ENCODE measurements at regions not wholly inside any gene's neighbourhood (a gene's known extent, or its start where the extent isn't known, plus 50 kb on each side); places are given as distances from the start of the nearest gene placed in this dataset.

GRCh38 chr3:72353236-72354128, 494.8 kb downstream of the SHQ1 start:
- DNase-seq = no peak

DNA sequence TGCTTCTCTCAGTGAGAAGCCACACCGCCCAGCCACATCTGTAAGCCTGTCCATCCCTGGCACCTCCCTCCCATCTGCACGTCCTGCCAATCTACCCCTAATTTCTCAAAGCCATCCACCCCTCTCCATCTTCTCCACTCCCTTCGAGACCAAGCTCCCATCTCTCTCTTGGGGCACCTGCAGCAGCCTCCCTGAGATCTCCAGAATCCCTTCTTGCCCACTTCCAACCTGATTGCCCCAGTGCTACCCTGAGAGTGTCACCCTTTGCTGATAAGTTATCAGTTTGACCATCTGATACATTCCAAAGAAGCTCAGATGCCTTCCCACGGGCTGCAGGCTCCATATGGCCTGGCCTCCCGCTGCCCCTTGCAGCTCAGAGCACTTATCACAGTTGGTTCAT, 496.1 kb downstream of the SHQ1 start:
- no peak for DNase-seq

DNA sequence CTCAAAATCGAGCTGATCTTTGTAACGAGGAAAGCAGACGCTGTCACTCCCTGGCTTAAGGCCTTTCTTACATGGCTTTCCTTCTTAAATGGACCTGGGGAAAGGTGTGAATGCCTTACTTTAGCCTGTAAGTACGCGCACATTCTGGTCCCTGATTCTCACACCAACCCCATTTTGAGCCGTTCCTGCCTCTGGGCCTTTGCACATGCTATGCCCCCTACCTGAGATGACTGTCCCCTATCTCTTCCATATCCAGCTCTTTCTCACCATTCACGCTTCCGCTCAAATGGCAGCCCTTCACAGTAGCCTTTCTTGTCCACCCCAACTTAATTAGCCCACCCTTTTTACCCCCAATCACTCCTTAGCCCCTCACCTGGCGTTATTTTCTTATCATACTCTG, 496.7 kb downstream of the SHQ1 start:
- no peak for DNase-seq

DNA sequence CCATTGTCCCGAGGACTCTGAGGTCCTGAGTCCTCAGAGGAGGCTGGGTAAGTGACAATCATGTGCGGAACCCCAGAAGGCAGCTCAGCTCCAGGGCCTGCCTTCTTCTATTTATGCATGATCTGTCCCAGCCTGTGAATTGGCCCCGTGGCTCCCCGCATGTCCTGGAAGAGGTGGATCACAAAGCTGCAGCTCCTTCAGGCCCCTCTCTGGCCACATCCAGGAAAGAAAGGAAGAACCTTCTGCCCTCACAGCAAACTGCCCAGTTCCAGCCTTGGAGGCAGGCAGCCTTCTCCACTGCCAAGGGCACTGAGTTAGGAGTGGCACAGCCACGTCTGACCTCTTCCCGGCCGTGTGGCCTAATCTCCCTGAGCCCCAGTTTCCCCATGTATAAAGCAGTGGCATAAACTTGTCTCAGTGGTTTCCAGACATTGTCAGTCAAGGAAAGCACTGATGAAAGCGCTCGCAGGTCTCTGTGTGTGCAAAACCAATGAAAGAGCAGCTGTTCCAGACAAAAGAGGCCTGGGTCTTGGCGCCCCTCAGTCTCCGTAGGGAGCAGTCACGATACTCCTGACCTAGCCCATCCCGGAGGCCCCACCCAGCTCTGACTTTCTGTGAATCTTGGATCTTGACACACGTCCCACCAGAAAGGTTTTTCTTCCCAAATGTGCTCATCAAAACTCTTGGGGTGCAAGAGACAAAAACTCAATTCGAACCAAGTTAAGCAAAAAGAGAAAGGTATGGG, 497.3 kb downstream of the SHQ1 start:
- DNase-seq = no peak

DNA sequence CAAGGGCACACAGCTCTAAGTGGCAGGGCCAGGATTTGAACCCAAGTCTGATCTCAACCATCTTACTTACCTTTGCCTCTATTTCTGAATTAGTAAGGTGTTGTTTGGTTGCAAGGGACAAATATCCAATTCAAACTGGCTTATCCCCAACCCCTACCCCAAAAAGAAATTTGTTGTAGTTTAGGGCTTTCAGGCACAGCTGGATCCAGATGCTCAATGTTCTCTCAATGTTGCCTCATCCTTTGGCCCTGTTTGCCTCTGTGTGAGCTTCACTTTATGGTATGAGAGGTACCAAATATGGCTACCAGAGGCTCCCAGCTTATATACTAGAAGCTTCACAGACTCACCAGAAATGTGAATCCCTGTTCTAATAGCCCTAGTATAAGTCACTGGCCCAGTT, 499.9 kb downstream of the SHQ1 start:
- no peak for DNase-seq

GRCh38 chr3:72347819-72348319, 500.4 kb downstream of the SHQ1 start:
- DNase-seq = no peak

DNA sequence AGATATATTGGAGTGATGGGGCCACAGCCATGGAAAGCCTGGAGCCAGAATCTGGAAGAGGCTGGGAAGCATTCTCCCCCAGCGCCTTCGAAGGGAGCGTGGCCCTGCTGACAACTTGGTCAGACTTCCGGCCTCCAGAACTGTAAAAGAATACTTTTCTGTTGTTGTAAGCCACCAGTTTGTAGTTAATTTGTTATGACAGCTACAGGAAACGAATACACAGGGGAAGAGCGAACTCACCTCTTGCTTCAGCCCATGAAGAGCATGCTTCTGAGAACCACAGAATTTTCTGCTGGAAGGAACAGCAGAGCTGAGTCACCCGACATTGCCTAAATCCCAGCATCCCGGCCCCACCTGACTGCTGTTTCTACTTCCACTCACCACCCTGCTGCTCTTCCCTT, 501.7 kb downstream of the SHQ1 start:
- DNase-seq = no peak

GRCh38 chr3:72345980-72346379, 502.3 kb downstream of the SHQ1 start:
- no peak for DNase-seq

DNA sequence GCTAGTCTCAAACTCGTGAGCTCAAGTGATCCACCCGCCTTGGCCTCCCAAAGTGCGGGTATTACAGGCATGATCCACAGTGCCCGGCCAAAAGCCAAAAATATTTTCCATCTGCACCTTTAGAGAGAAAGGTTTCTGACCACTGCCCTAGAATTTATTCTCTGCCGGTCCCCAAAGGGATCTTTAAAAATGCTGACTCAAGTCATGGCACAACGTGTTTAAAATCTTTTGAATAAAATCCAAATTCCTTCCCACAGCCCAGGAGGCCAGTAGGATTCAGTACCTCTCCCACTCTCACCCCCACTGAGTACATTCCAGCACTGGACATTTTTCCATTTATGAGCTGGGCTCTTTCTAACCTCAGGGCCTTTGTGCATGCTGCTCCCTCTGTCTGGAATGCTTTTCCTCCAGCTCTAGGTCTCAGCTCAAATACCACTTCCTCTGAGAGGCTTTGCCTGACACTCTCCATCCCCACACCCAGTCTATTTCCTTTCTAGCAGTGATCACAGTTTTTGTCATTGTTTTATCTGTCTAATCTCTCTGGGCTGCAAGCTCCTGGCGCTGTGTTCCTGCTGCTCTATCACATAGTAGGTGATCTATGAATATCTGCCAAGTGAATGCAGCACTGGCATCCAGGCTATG, 502.9 kb downstream of the SHQ1 start:
- DNase-seq = no peak

DNA sequence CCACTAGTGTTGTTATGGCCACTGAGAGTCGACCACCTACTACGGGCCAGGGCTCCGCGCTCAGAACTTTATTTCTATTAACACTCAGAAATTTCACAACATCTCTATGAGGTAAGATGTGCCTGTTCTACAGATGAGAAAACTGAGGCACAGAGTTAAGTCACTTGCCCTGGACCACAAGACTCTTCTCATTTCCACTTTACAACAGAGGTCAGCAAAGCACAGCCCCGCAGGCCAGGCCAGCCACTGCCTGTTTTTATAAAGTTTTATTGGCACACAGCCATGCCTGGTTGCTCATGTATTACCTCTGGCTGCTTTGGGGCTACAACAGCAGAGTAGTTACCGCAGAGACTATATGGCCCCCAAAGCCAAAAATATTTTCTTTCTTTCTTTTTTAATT, 503.6 kb downstream of the SHQ1 start:
- DNase-seq = no peak

GRCh38 chr3:72344236-72344635, 504.0 kb downstream of the SHQ1 start:
- DNase-seq = no peak

GRCh38 chr3:72343078-72343477, 505.2 kb downstream of the SHQ1 start:
- no peak for DNase-seq

GRCh38 chr3:72342450-72342849, 505.8 kb downstream of the SHQ1 start:
- no peak for DNase-seq

- no peak for DNase-seq
Observed at GRCh38 chr3:72341920-72342319, 506.3 kb downstream of the SHQ1 start.

DNA sequence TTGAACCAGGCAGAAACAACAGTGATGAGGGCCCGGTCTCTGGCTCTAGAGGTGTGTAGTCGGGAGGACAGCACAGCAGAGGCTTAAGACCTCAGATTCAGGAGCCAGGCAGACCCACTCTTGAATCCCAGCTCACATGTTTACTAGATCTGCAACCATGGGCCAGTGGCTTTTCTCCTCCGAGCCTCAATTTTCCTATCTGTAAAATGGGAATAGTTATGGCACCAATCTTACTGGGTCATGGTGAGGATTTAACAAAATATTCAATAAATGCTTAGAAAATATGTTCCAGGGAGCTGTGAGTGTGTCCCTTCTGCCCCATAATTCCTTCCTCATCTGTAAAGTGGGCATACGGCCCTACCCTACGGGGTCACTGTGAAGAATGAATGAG, 506.9 kb downstream of the SHQ1 start:
- DNase-seq = no peak

GRCh38 chr3:72340476-72341379, 507.5 kb downstream of the SHQ1 start:
- DNase-seq = no peak

DNA sequence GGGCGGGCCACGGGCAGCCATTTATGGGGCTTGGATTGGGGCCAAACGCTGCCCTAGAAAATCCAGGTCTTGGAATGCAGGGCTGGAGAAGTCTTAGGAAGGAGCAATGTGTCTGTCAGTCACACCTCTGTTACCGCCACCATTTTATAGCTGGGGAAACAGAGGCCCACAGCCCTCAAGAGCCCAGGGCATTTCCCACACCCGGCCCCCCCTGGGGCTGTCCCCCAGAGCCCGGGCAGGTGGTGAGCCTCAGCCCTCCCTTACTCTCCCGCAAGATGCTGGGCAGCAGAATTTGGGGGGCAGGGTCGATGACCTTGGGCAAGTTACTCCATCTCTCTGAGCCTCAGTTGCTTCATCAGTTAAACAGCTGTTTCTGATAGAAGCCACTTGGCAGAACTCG, 508.2 kb downstream of the SHQ1 start:
- no peak for DNase-seq

DNA sequence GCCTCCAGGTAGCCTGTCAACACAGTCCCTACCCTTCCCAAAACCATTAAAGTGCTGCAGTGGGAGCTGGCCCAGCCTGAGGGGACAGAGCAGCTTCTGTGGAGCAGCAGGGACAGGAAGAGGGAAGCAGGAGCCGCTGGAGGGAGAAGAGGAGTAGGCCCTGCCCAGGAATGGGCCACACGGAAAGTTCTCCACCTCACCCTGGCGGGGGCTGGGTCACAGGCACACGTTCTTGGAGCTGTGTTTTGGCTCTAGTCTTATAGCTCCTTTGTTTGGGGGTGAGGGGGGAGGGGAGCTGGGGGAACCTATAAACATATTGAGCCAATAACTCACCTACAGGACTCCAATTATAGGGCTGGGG, 508.6 kb downstream of the SHQ1 start:
- DNase-seq = no peak

- DNase-seq = no peak
Observed at GRCh38 chr3:72338942-72339669, 509.1 kb downstream of the SHQ1 start.

DNA sequence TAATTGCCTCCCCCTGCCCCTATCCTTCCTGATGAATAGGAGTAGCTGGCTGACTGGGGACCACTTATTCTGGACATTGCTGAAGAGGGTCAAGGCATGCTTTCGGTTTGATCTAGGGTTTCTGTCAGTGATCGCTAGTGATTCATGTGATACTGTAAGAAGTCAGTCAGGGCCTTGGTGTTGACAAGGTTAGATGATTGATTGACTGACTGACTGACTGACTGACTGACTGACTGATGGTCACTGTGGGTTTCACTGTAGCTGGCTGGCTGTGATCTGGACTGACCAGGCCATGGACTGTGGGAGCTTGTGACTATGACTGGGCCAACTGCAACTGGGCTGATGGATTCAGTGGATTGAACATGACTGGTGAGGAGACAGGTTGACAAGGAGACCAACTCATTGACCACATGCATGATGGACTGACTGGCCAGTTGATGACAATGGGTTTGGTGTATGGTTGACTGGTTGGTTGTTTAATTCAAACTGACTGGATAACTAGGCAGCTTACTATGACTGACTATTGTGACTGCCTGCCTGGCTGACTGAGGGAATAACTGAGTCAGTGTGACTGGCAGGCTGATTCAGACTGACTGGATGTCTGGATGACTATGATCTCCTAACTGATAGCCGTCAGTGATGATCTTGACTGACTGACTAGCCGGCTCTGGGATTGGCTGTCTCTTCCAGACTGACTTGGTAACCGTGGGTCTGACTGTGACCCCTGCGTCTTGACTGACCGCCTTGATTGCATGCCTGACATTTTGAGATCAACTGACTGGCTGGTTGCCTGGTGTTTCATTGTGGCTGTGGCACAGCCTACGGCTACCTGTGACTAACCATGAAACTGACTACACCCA, 509.9 kb downstream of the SHQ1 start:
- DNase-seq = no peak

GRCh38 chr3:72337480-72337855, 510.8 kb downstream of the SHQ1 start:
- DNase-seq = no peak

Measured in NCI-H1694 (cell line).